B cell (primary cell): ENCODE measurements at regions not wholly inside any gene's neighbourhood (a gene's known extent, or its start where the extent isn't known, plus 50 kb on each side); places are given as distances from the start of the nearest gene placed in this dataset.

Source experiments
- EZH2 ChIP-seq: IDR thresholded peaks from 2 replicates; pipeline ENCODE4 v1.6.1; 2012; ENCODE audit warnings: borderline replicate concordance, low read depth, mild to moderate bottlenecking, moderate library complexity, low read length; ENCODE audit not compliant: insufficient read depth, poor library complexity, severe bottlenecking
- TF ChIP-seq, protein P1 (sequence below): fragments of 200-600 bp; IDR thresholded peaks from one replicate; pipeline ENCODE4 v1.8.0; 2022; ENCODE audit warnings: antibody characterized with exemption, mild to moderate bottlenecking

GRCh38 chr5:180411948-180412347 lies 58.8 kb upstream of the GFPT2 start:
- TF ChIP-seq, protein P1, sequence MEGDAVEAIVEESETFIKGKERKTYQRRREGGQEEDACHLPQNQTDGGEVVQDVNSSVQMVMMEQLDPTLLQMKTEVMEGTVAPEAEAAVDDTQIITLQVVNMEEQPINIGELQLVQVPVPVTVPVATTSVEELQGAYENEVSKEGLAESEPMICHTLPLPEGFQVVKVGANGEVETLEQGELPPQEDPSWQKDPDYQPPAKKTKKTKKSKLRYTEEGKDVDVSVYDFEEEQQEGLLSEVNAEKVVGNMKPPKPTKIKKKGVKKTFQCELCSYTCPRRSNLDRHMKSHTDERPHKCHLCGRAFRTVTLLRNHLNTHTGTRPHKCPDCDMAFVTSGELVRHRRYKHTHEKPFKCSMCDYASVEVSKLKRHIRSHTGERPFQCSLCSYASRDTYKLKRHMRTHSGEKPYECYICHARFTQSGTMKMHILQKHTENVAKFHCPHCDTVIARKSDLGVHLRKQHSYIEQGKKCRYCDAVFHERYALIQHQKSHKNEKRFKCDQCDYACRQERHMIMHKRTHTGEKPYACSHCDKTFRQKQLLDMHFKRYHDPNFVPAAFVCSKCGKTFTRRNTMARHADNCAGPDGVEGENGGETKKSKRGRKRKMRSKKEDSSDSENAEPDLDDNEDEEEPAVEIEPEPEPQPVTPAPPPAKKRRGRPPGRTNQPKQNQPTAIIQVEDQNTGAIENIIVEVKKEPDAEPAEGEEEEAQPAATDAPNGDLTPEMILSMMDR: no peak
- TF ChIP-seq EZH2: no peak
